Panc1 (cell line): ENCODE measurements at regions not wholly inside any gene's neighbourhood (a gene's known extent, or its start where the extent isn't known, plus 50 kb on each side); places are given as distances from the start of the nearest gene placed in this dataset.

ENCODE experiments used
- CTCF ChIP-seq: fragments of 450-650 bp; IDR thresholded peaks from 2 replicates; pipeline ENCODE4 v1.5.1; 2017; ENCODE audit warnings: mild to moderate bottlenecking
- POLR2AphosphoS5 ChIP-seq: IDR thresholded peaks from 2 replicates; pipeline ENCODE4 v1.6.1; 2012; ENCODE audit warnings: mild to moderate bottlenecking, low read depth, low read length, moderate library complexity
- SIN3A ChIP-seq: IDR thresholded peaks from 2 replicates; pipeline ENCODE4 v1.6.1; 2012; ENCODE audit warnings: low read depth, mild to moderate bottlenecking, low read length, moderate library complexity, borderline replicate concordance; ENCODE audit not compliant: insufficient read depth
- TCF7L2 ChIP-seq: IDR thresholded peaks from 2 replicates; pipeline ENCODE4 v1.6.1; 2011; ENCODE audit warnings: mild to moderate bottlenecking, low read depth, low read length, inconsistent platforms
- TF ChIP-seq, protein P1 (sequence below), 2 experiments: IDR thresholded peaks; 2 replicates each; pipeline ENCODE4 v1.6.1; 2011 to 2012; ENCODE audit warnings: low read depth in 2 of 2, control low read depth in 1 of 2, low read length in 1 of 2, mild to moderate bottlenecking in 1 of 2, moderate library complexity in 1 of 2; ENCODE audit not compliant: insufficient read depth in 1 of 2

- TF ChIP-seq, protein P1, sequence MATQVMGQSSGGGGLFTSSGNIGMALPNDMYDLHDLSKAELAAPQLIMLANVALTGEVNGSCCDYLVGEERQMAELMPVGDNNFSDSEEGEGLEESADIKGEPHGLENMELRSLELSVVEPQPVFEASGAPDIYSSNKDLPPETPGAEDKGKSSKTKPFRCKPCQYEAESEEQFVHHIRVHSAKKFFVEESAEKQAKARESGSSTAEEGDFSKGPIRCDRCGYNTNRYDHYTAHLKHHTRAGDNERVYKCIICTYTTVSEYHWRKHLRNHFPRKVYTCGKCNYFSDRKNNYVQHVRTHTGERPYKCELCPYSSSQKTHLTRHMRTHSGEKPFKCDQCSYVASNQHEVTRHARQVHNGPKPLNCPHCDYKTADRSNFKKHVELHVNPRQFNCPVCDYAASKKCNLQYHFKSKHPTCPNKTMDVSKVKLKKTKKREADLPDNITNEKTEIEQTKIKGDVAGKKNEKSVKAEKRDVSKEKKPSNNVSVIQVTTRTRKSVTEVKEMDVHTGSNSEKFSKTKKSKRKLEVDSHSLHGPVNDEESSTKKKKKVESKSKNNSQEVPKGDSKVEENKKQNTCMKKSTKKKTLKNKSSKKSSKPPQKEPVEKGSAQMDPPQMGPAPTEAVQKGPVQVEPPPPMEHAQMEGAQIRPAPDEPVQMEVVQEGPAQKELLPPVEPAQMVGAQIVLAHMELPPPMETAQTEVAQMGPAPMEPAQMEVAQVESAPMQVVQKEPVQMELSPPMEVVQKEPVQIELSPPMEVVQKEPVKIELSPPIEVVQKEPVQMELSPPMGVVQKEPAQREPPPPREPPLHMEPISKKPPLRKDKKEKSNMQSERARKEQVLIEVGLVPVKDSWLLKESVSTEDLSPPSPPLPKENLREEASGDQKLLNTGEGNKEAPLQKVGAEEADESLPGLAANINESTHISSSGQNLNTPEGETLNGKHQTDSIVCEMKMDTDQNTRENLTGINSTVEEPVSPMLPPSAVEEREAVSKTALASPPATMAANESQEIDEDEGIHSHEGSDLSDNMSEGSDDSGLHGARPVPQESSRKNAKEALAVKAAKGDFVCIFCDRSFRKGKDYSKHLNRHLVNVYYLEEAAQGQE (IDR thresholded peaks at IDR 0.05; ENCODE audit: insufficient read depth in 1 of 2, low read depth in 2 of 2, low read length in 1 of 2), result no peak
- no peak for TF ChIP-seq CTCF
- no peak for TF ChIP-seq SIN3A
- no peak for TF ChIP-seq POLR2AphosphoS5
- TF ChIP-seq TCF7L2, result no peak
Measured at GRCh38 chr2:120860579-120860922, 124.9 kb downstream of the GLI2 start.
